ENCODE measurements at regions not wholly inside any gene's neighbourhood (a gene's known extent, or its start where the extent isn't known, plus 50 kb on each side); places are given as distances from the start of the nearest gene placed in this dataset.
A peak's percentile ranks its signal among the peaks of the same experiment; 100 is the strongest.

- DNase-seq, result no peak
- Histone ChIP-seq H3K27me3 (no peaks in the 10 kb centered on the region), H3K9me3 (replicated peaks) (no peaks in the 10 kb centered on the region), H3K27ac (no peak overlapping the region), H3K36me3 (no peaks in the 10 kb centered on the region), H3K4me1 (no peaks in the 10 kb centered on the region), H3K4me3 (no peak overlapping the region)
These were observed 121.9 kb upstream of the HDAC4 start for GRCh38 chr2:239522740-239523119.

DNA sequence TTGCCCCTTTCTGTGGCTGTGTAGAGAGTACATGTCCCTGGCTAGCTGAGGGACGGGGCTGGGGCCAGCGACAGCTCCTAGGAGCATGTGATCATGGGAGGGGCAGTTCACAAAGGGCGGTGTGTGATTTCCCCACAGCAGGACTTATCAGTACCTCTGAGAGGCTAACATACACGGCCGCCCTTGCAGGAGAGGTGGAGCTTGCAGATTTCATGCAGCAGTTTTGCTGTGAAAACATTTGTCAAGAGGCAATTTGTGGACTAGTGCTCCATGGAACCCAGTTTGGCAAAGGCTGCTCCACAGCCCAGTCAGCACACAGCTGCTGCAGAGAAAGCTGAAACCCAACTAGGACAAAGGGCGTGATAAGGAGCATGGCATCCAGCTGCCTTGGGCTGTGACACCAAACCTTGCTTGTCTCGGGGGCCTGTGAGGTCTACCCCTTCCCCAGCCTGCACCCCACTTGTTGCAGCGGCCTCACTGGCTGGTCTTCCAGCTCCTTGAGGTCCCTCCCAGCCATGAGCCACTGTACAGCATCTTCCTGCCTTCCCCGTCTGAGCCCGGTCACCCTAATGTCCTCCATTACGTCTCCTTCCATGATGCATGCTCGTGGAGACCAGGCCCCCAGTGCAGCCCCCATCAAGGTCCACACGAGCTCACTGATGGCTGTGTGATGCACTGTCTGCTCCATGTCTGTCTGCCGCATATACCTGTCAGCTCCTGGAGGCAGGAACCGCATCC, 121.4 kb upstream of the HDAC4 start:
- no peaks in the 10 kb centered on the region for H3K36me3 ChIP-seq
- H3K27ac ChIP-seq, result no peak overlapping the region
- H3K9me3 ChIP-seq (replicated peaks), result no peaks in the 10 kb centered on the region
- DNase-seq, result no peak
- no peaks in the 10 kb centered on the region for H3K4me1 ChIP-seq
- H3K4me3 ChIP-seq, result no peak overlapping the region
- no peaks in the 10 kb centered on the region for H3K27me3 ChIP-seq

- DNase-seq, result no peak
- Histone ChIP-seq H3K27me3 (no peaks in the 10 kb centered on the region), H3K9me3 (replicated peaks) (no peaks in the 10 kb centered on the region), H3K27ac (no peak overlapping the region), H3K4me3 (no peak overlapping the region), H3K36me3 (no peaks in the 10 kb centered on the region), H3K4me1 (no peaks in the 10 kb centered on the region)
These were observed 120.6 kb upstream of the HDAC4 start for GRCh38 chr2:239521518-239521815.

GRCh38 chr2:239520811-239521517, 120.1 kb upstream of the HDAC4 start:
- Histone ChIP-seq H3K27me3 (no peaks in the 10 kb centered on the region), H3K36me3 (no peaks in the 10 kb centered on the region), H3K4me3 (no peak overlapping the region), H3K27ac (no peak overlapping the region), H3K4me1 (no peaks in the 10 kb centered on the region), H3K9me3 (replicated peaks) (no peaks in the 10 kb centered on the region)
- no peak for DNase-seq

DNA sequence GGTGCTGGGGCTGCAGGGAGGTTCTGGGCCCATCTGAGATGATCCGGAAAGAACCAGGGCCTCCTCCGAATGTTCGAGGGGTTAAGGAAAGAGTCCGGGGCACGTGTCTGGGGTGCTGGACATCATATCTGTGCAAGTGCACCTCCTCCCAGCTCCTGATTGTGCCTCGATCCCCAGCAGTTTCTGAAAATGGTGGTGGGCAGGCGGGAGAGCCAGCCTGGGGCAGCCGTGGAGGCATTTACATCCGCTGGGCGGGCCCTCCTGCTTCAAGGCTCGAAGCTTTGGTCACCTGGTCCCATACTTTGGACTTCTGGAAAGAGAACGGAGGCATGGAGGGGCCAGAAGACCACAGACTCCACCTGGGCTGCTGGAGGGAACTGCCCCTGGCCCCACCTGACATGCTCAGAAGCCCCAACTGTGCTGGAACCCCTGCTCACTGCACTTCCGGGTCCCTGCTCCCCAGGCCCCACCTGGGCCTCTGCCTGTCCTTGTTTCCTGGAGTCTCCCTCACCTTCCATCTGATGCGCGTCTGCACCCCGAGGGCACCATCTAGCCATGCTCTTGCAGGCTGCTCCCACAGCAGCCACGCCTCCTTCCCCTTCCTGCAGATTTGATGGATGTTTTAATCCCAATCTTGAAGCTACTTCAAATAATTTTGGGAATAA, 119.2 kb upstream of the HDAC4 start:
- no peaks in the 10 kb centered on the region for H3K4me1 ChIP-seq
- DNase-seq, result no peak
- no peaks in the 10 kb centered on the region for H3K36me3 ChIP-seq
- no peaks in the 10 kb centered on the region for H3K27me3 ChIP-seq
- no peak overlapping the region for H3K4me3 ChIP-seq
- H3K27ac ChIP-seq, result no peak overlapping the region
- no peaks in the 10 kb centered on the region for H3K9me3 ChIP-seq (replicated peaks)

DNA sequence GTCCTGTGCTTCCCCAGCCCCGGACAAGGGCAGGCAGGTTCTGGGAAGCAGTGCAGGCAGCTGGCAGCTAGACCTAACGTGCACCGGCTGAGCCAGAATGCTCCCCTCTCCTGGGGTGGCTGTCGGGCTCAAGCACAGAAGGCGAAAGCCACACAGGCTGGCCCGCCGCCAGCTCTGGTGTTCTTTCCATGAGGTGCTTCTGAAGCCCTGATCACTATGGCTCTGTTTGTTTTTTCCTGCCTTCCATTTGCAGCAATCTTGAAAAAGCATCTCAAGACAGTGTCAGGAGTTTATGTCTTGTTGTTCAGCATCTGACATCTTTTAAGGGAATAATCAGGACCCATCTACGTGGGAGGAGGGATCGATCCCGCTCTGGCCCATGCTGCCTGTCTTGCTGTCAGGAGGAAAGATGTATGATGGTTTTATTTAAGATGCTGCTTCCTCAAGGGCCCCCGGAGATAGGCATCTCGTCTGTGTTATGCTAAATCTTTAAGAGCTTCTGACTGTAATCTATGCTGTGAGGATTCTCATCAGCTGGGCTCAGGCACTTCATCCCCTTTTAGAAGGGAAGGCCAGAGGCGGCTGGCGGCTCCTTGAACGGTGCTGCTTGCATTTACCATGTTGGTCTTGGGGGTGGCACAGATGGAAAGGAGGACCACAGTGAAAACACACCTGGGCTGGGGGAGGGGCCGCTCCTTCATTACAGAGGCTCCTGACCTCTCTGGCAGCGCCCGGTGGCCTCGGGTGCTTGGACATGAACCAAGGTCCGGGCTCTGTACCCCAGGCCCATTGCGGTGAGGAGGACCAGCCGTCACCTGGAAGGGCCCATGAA, 118.5 kb upstream of the HDAC4 start:
- Histone ChIP-seq H3K27me3 (no peaks in the 10 kb centered on the region), H3K9me3 (replicated peaks) (no peaks in the 10 kb centered on the region), H3K4me1 (no peaks in the 10 kb centered on the region), H3K27ac (no peak overlapping the region), H3K36me3 (no peaks in the 10 kb centered on the region), H3K4me3 (no peak overlapping the region)
- peak in 1 of 2 experiments; percentile 20 for DNase-seq

GRCh38 chr2:239518286-239519088, 117.7 kb upstream of the HDAC4 start:
- H3K9me3 ChIP-seq (replicated peaks), result no peaks in the 10 kb centered on the region
- H3K36me3 ChIP-seq, result no peaks in the 10 kb centered on the region
- no peaks in the 10 kb centered on the region for H3K4me1 ChIP-seq
- no peak overlapping the region for H3K4me3 ChIP-seq
- no peak overlapping the region for H3K27ac ChIP-seq
- DNase-seq, result no peak
- H3K27me3 ChIP-seq, result no peaks in the 10 kb centered on the region

GRCh38 chr2:239517686-239518085, 116.9 kb upstream of the HDAC4 start:
- Histone ChIP-seq H3K27me3 (no peaks in the 10 kb centered on the region), H3K36me3 (no peaks in the 10 kb centered on the region), H3K27ac (no peak overlapping the region), H3K4me1 (no peaks in the 10 kb centered on the region), H3K9me3 (replicated peaks) (no peaks in the 10 kb centered on the region), H3K4me3 (no peak overlapping the region)
- DNase-seq, result no peak

DNA sequence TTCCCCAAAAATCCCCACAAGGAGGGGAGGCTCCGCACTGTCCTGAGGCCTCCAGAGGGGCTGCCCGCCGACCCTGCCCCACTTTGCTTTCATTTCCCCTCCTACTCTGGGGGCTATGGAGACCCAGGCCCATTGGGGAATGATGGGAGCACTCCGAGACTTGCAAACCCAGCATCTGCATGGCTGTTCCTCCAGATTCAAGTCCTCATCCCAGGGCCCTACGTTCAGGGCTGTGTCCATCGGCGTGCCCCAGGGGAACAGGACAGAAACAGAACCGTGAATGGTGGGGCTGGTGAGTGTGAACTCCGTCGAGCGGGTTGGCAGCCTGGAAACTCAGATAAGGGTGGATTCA, 116.1 kb upstream of the HDAC4 start:
- no peaks in the 10 kb centered on the region for H3K27me3 ChIP-seq
- no peak overlapping the region for H3K27ac ChIP-seq
- DNase-seq, result no peak
- H3K4me1 ChIP-seq, result no peaks in the 10 kb centered on the region
- H3K9me3 ChIP-seq (replicated peaks), result no peaks in the 10 kb centered on the region
- H3K4me3 ChIP-seq, result no peak overlapping the region
- no peaks in the 10 kb centered on the region for H3K36me3 ChIP-seq

GRCh38 chr2:239516286-239516953, 115.6 kb upstream of the HDAC4 start:
- Histone ChIP-seq H3K27ac (no peak overlapping the region), H3K4me1 (no peaks in the 10 kb centered on the region), H3K9me3 (replicated peaks) (no peaks in the 10 kb centered on the region), H3K27me3 (no peaks in the 10 kb centered on the region), H3K36me3 (no peaks in the 10 kb centered on the region), H3K4me3 (no peak overlapping the region)
- DNase-seq, result no peak

DNA sequence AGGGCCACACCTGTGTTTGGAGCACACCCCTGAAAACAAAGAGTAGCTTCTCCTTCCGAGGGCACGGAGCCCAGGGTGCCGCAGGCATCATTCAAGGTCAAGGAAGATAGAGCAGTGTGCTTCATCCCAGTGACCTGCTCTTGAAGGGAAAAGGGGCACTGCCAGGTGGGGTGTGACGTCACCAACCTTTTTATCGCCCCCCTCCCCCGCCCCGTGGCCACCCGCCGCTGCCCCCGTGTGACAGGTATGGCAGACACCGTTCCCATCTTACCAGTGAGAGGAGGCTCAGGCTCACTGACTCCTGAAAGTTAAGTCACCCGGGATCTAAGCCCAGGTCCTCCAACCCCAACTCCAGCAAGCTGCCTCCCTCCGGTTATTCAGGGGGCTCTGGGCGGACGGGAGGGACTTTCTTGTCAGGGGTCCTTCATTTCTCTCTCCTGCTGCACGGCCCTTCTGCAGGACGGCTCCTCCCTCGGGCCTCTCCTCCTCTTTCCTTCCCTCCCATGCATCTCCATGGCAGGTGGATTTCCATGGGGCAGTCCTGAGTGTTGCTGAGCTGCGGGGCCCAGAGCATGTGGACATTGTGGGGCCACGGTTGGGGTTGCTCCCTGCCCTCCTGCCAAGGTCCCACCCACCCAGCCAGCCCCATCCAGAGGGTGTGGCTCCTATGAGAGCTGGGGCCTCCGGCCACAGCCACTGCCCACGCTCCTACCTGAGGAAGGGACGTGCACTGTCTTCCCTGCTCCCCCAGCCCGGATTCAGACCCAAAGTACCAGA, 114.1 kb upstream of the HDAC4 start:
- H3K9me3 ChIP-seq (replicated peaks), result no peaks in the 10 kb centered on the region
- no peaks in the 10 kb centered on the region for H3K27me3 ChIP-seq
- no peak overlapping the region for H3K4me3 ChIP-seq
- no peaks in the 10 kb centered on the region for H3K4me1 ChIP-seq
- no peak overlapping the region for H3K27ac ChIP-seq
- H3K36me3 ChIP-seq, result no peaks in the 10 kb centered on the region
- no peak for DNase-seq

GRCh38 chr2:239512054-239512453, 111.2 kb upstream of the HDAC4 start:
- Histone ChIP-seq H3K4me3 (no peak overlapping the region), H3K36me3 (no peaks in the 10 kb centered on the region), H3K9me3 (replicated peaks) (no peaks in the 10 kb centered on the region), H3K27ac (no peak overlapping the region), H3K27me3 (peaks cover 2% of the 10 kb centered on the region; the same call in 1 of the 2 replicates), H3K4me1 (no peaks in the 10 kb centered on the region)
- no peak for DNase-seq

GRCh38 chr2:239509373-239510143, 108.7 kb upstream of the HDAC4 start:
- Histone ChIP-seq H3K4me3 (no peak overlapping the region), H3K27me3 (peaks cover 15% of the 10 kb centered on the region)

More at GRCh38 chr2:239509373-239510143, 108.7 kb upstream of the HDAC4 start:
- no peaks in the 10 kb centered on the region for H3K36me3 ChIP-seq
- H3K4me1 ChIP-seq, result no peaks in the 10 kb centered on the region
- H3K27ac ChIP-seq, result no peak overlapping the region
- DNase-seq, result no peak
- no peaks in the 10 kb centered on the region for H3K9me3 ChIP-seq (replicated peaks)
